HG03432 (cell line): ENCODE measurements at regions not wholly inside any gene's neighbourhood (a gene's known extent, or its start where the extent isn't known, plus 50 kb on each side); places are given as distances from the start of the nearest gene placed in this dataset.

Source experiments
- ATAC-seq: cut with Tn5 transposase; IDR thresholded peaks from one replicate; pipeline ENCODE4 v1.9.1; 2021; ENCODE audit warnings: mild to moderate bottlenecking, moderate library complexity; ENCODE audit not compliant: unreplicated experiment

DNA sequence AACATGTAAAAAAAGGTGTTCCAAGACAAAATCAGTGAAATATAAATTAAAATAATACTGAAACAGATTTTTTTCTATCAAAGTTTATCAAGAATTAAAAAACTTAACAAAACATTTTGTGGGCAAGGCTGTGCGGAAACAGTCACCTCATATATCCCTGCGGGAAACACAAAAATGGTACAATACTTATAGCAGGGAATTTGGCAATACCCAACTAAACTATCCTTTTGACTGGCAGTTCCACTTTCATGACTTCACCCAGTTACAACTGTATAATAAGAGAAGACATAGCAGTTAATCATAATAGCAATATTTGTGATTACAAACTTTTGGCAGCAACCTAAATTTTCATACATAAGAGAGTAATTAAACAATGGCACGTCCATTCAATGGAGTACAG is 121.5 kb upstream of the EGLN3 start:
- ATAC-seq = no peak

DNA sequence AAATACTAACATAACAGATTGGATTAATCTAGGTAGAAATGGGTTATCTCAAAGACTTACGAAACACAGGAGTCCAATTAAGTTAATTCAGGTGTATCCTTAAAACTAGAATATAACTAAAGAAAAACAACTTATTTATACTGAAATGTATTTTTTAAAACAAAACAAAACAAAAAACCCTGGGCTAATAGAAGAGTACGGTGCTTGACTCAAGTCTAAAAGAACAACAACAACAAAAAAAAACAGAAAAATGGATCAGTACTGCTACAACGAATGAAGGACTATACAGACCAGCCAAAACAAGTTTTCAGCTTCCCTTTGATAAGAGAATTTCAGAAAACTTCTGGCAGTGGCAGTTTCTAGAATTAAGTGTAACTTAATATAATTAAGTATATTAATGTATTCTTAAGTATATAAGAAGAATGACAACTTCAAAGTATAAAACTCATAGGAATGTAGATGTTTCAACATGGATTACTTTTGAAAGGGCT is 120.1 kb upstream of the EGLN3 start:
- ATAC-seq = no peak

DNA sequence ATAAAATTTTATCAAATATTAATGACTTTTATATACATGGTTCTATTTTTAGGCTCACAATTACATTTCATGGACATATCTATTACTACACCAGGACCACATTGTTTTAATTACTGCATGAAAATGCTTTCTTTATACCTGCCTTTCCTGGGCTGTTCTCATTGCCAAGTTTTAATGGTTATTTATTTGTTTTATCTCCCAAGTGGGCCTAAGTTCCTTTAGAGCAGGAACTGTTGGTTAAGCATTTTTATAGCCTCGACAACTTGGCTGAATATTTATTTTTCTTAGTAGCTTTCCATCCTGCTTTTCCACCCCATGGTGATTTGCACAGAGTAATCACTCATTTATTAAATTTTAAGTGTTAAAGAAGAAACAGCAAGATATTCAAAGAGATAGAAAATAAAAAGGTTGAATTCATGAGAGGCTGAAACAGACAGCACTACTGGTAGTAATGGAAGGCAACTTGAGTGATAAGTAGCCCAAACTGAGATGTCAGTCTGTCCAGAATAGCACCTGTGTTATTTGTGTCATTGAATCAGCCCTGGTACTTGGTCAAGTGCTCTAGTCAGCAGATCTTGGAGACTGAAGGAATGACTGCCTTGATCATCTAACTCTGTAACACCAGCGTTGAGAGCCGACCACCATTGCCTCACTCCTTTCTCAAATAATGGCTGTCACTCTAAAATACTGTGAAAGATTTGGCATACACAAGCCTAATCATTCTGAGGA is 119.1 kb upstream of the EGLN3 start:
- ATAC-seq = no peak

- ATAC-seq = no peak
These were observed 116.7 kb upstream of the EGLN3 start for GRCh38 chr14:34067587-34067986.

- no peak for ATAC-seq
These were observed 115.0 kb upstream of the EGLN3 start for GRCh38 chr14:34065690-34066391.

DNA sequence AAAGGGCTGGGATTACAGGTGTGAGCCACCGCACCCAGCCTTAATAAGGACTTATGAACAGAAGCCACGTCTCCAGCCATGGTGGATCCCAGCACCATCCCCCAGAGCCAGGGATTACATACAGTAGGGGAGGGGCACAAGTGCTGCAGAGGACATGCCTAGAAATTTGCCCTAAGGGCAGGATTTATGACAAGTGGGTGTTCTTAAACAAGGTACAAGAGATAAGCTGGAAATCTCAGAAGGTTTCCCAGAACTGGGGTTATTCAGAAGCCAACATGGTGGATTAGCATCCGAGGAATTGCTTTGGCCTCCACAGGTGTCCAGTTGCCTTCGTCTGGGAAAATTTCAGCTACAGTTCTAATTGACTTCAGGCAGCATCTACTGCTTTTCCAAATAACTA is 114.4 kb upstream of the EGLN3 start:
- ATAC-seq = no peak

DNA sequence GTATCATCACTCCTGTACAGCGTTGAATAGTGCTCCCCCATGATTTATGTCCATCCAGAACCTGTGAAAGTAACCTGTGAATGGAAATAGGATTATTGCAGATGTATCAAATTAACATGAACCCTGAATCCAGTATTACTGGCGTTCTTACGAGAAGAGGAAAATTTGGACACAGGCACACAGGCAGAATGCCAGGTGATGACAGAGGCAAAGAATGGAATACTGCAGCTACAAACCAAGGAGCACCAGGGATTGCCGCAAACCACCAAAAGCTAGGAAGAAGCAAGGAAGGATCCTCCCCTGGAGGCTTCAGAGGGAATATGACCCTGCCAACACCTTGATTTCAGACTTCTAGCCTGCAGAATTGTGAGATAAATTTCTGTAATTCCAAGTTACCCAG is 113.5 kb upstream of the EGLN3 start:
- no peak for ATAC-seq

DNA sequence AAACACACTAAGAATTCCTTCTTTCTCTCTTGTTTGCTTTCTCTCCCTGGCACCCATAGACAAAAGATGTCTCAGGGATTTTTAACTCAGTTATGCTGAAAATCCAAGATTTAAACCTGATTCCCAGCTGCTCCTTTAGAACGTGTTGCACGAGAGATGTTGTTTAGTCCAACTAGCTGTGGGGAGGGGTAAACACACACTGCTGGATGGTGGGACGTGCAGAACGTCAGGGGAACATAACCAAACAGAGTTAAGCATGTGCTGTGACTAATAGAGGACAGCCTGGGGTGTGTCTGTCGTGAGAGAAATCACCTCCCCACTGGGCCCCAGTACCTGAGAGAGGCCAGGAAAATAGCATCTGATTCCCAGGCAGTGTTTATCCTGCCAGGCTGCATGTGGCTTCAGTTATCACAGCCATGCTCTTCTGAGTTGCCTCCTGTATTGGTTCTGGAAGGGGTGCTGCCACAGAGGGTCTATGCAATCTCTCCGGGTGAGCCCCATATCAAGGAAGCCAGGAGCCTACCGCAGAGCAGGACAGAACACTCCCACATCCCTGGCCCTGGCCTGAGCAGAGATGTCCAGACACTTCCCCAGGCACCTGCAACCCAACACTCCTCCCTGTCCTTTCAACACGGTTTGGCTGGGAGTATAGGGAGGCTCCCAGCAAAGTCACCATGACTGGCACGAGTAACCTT is 112.7 kb upstream of the EGLN3 start:
- ATAC-seq = no peak

DNA sequence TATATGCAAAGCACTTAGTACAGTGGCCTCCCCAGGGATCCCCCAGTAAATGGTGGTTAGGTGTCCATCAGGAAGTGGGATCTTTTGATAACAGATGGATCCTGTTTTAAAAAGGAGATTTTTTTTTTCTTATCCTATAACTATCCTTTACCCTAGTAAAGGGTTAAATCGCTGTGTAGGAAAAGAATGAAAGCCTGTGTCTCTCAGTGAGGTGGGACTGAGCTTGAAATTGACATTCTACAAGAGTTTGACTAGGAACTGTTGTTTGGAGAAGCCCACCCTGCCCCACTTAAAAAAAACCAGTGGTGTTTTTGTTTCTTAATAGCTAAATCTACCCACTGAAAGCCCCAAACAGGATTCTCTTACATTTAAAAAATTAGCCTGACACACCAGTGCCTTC is 112.2 kb upstream of the EGLN3 start:
- ATAC-seq = no peak

DNA sequence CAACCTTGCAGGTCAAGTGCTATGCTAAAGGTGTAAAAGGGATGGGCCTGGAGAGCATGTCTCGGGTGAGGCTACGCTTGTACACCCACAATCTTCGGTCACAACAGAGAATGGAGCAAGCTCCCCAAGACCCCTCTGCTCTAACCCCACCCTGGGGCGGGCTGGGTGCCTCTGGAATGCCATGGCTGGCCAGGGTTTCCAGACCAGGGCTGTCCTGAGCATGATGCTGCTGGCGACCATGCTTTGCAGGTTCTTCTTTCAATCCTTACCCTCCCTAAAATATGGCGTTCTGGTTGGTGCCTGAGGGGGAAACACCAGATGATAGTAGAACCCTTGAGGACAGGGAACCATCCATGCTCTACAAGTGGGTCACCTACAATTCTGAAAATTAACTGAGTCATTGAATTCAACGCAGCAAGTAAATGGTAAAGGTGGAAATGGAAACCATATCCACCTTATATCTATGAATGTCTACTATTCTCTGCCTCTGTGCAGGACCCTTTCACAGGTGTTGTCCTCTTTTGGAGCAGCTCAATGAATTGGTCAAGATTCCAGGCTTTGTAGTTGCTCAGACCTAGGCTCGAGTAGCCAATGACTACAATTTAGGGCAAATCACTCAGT is 111.6 kb upstream of the EGLN3 start:
- ATAC-seq = no peak

DNA sequence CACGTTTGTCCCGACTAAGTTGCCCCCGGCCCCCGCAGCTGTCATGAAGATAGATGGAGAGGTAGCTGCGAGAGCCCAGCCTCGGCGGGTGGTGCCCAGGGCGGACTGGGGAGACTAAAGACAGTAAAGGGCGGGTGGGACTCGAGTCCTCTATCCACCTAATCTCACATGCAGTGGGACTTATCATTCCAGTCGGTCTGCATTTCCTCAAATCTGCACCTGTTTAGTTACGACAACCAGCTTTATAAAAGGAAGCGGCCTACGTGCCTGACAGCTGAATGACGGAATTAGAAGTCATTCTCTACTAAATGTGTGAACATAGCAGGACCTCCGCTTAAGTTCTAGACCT is 109.8 kb upstream of the EGLN3 start:
- peak; percentile 24 for ATAC-seq

GRCh38 chr14:34059925-34060650 is 109.2 kb upstream of the EGLN3 start:
- peak; percentile 83 for ATAC-seq

- ATAC-seq = no peak
These were observed 108.4 kb upstream of the EGLN3 start for GRCh38 chr14:34059037-34059924.

DNA sequence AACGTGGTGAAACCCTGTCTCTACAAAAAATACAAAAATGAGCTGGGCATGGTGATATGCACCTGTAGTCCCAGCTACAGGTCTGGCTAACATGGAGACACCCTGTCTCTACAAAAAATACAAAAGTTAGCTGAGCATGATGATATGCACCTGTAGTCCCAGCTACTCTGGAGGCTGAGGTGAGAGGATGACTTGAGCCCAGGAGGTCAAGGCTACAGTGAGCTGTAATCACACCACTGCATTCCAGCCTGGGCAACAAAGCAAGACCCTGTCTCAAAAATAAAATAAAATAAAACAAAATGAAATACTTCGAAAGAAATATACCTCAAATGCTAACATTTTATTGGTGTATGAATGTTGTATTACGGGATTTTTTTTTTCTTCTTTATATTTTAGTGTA is 107.6 kb upstream of the EGLN3 start:
- no peak for ATAC-seq

DNA sequence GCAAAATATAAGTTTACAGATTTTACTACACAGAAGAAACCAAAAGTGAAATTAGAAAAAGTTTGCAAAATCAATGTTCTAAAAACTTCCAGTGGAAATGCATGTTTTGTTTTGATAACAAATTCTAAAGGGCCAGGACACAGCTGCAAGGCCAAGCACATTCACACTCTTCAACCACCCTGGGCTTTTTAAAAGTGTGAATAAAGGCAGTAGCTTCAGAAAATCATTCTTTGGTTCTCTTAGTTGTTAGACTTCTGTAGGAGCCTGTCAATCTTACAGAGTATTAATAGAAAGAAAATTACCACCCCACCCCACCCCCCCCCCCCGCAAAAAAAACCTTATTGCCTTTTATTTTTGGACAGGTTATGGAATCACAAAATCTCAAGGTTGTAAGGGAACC is 105.2 kb upstream of the EGLN3 start:
- ATAC-seq = no peak

DNA sequence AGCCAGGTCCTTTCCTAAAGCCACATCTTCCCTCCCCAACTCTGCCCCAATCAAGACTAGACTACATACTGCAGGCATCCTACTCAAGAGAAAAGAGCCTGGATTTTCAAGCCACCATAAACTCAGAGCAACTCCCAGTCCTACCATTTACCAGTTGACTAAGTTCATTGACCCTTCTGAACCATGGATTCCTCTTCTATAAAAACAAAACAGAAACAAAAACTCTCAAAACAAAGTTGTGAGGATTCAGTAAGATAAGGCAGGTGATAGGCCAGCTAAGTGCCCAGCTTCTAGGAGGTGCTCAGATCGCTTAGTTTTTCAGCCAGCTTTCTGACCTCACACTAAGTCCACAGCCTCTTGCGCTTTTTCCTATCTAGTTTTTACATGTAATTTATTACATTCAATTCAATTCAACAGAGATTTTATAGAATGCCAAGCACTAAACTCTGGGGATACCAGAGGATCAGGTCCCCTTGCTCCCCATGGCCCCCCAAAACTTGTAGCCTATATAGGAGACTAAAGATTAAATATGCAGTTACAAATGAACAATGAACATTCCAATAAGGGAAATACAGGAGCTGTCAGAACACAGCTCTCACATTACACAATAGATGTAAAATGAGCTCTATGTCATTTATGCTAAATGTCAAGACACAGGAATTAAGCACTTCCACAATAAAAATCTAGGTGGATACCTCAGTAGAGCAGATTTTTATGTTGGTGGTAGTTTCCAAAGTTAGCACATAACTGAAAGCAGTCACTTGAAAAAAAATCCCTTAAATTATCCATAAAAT is 104.5 kb upstream of the EGLN3 start:
- ATAC-seq = no peak

DNA sequence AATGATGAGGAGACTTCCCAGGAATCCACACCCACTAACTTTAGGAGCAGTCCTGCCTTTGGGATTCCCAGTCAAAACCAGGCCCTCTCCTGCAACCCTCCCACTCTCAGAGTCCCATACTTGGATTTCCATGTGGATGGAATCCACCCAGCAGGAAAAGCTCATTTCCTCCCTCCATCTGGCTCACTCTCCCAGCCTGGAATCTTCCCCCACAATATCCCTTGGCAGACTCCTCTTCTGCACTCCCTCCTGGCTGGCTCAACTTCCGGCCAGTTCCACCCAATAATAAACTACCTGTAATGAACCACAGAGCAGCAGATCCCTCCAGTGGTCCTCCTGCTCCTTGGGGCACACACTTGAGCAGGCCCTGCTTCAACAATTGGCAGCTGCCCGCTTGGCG is 102.8 kb upstream of the EGLN3 start:
- no peak for ATAC-seq

DNA sequence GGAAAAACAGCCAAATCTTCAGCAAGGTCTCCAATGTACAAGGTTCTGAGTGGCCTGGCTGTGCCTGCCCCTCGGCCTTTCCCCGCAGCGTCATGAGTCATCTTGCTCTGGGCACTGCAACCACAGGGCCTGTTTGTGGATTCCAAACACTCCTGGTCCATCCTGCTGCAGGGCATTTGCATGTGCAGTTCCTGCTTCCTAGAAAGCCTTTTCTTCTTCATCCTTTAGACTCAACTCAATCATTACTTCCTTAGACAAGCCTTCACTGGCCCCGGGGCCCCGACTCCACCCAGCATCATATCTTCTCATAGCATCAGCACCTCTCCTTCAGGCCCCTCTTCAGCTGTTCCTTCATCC is 101.8 kb upstream of the EGLN3 start:
- ATAC-seq = no peak

DNA sequence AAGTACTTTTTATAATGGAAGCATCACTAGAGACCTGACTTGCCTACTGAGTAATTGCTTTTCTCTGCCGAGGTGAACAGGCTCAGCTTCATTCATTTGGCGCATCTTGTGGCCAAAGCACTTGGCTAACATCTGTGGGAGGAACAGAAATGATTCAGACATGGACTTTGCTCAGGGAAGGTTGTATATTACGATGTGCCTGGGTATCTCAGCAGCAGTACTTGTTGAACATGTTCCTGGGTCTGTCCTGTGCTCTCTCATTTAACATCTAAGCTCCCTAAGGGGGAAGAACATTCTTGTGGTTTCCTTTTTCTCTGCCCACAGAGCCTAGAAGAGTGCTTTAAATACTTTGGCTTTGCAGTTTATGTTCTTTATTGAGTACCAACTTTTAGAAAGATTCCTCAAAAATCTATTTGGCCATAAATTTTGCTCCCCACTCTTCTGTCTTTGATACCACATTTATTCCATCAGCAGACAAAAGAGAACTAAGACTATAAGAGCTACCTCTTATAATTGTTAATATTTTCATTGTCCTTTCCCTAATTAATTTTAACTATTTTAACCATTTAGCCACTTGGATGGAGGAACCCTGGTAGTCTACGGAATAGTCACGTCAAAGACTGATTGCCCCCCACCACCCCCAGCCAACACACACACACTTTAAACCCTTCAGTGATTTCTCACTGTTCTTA is 101.2 kb upstream of the EGLN3 start:
- ATAC-seq = peak; percentile 66
